MCF 10A (cell line): ENCODE measurements at regions not wholly inside any gene's neighbourhood (a gene's known extent, or its start where the extent isn't known, plus 50 kb on each side); places are given as distances from the start of the nearest gene placed in this dataset.

Source experiments
- BruUV-seq: library from RNA; stranded (reverse); fragments of 400-500 nt; replicated peaks from 2 replicates; lab custom pipeline; 2021; lab: Mats Ljungman, UMichigan
- CTCF ChIA-PET: fragments of 300-600 bp; sonication (Branson Sonifier 250); formaldehyde crosslinking; extraction: SDS; loops from one replicate; lab custom pipeline; 2021; ENCODE audit warnings: antibody characterized with exemption, inconsistent platforms; lab: Yijun Ruan, JAX
- POLR2A ChIA-PET: fragments of 300-600, 350-650 bp; sonication (Branson Sonifier 250); formaldehyde crosslinking; extraction: SDS; loops from one replicate; lab custom pipeline; 2020; ENCODE audit warnings: antibody characterized with exemption, inconsistent platforms; lab: Yijun Ruan, JAX
- DNase-seq: peaks from one replicate; pipeline ENCODE4 v3.0.0-alpha.2; 2018; ENCODE audit not compliant: unreplicated experiment
- H3K27ac Mint-ChIP-seq: one replicate; pipeline ENCODE4 v1.8.0; 2022; ENCODE audit warnings: mild to moderate bottlenecking, low read depth, mixed read lengths; ENCODE audit not compliant: unreplicated experiment
- H3K27me3 Mint-ChIP-seq: one replicate; pipeline ENCODE4 v1.8.0; 2022; ENCODE audit warnings: mixed read lengths; ENCODE audit not compliant: insufficient read depth, unreplicated experiment
- H3K36me3 Mint-ChIP-seq: one replicate; pipeline ENCODE4 v1.8.0; 2022; ENCODE audit warnings: mild to moderate bottlenecking, moderate library complexity, mixed read lengths; ENCODE audit not compliant: insufficient read depth, unreplicated experiment
- H3K4me1 Mint-ChIP-seq: one replicate; pipeline ENCODE4 v1.8.0; 2022; ENCODE audit warnings: mixed read lengths; ENCODE audit not compliant: insufficient read depth, unreplicated experiment
- H3K4me3 Mint-ChIP-seq: one replicate; pipeline ENCODE4 v1.8.0; 2022; ENCODE audit warnings: mild to moderate bottlenecking, moderate library complexity, mixed read lengths; ENCODE audit not compliant: unreplicated experiment
- H3K9me3 Mint-ChIP-seq: one replicate; pipeline ENCODE4 v1.8.0; 2022; ENCODE audit warnings: mixed read lengths; ENCODE audit not compliant: unreplicated experiment
- intact Hi-C: fragments of 100-400 bp; cut with micrococcal nuclease; formaldehyde crosslinking; loops from 2 replicates; pipeline ENCODE4 v1.14.1; 2022
- TF ChIP-seq, protein P1 (sequence below): fragments of 200-600 bp; IDR thresholded peaks from one replicate; pipeline ENCODE4 v1.8.0; 2022; ENCODE audit warnings: antibody characterized with exemption, mild to moderate bottlenecking; ENCODE audit not compliant: unreplicated experiment

DNA sequence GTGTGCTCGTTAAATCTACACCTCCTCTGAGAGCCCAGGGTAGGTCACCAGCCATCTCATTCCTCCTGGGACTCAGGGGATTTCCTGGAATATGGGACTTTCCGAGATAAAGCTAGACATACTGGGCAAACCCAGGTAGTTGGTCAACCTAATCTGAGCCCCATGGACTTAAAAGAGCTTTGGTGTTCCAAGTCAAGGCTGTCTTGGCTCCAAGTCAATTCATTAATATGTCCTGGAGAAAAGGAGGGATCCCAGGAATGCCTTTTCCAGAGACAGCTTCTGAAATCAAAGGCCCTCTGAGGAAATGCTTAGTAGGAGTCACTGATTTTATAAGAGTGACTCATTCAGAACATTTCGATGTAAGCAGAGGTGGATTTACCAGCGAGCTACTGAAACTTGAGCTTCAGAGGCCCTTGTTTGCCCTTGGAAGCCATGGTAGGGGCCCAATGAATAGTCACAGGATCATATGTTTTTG lies 137.3 kb upstream of the UBE2E1 start:
- Mint-ChIP-seq H3K27me3 (no peaks in the 10 kb centered on the region), H3K9me3 (no peaks in the 10 kb centered on the region), H3K27ac (peak overlapping the region; percentile 95), H3K36me3 (peaks cover 4% of the 10 kb centered on the region), H3K4me1 (peaks cover 17% of the 10 kb centered on the region), H3K4me3 (no peak overlapping the region)
- intact Hi-C loops = no loop called here
- TF ChIP-seq, protein P1, sequence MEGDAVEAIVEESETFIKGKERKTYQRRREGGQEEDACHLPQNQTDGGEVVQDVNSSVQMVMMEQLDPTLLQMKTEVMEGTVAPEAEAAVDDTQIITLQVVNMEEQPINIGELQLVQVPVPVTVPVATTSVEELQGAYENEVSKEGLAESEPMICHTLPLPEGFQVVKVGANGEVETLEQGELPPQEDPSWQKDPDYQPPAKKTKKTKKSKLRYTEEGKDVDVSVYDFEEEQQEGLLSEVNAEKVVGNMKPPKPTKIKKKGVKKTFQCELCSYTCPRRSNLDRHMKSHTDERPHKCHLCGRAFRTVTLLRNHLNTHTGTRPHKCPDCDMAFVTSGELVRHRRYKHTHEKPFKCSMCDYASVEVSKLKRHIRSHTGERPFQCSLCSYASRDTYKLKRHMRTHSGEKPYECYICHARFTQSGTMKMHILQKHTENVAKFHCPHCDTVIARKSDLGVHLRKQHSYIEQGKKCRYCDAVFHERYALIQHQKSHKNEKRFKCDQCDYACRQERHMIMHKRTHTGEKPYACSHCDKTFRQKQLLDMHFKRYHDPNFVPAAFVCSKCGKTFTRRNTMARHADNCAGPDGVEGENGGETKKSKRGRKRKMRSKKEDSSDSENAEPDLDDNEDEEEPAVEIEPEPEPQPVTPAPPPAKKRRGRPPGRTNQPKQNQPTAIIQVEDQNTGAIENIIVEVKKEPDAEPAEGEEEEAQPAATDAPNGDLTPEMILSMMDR = no peak
- POLR2A ChIA-PET = interaction anchor here (0.6 to 2.5 kb wide), 8 partner anchors 9 to 1492 kb away, joined by 3 to 10 read pairs (median 5); no protein-coding TSS in a partner anchor
- DNase-seq = peak; percentile 90
- BruUV-seq = no TSS peak
- CTCF ChIA-PET = interaction anchor here (0.6 to 2.0 kb wide), 5 partner anchors 11 to 1553 kb away, joined by 3 to 8 read pairs (median 3); no protein-coding TSS in a partner anchor

DNA sequence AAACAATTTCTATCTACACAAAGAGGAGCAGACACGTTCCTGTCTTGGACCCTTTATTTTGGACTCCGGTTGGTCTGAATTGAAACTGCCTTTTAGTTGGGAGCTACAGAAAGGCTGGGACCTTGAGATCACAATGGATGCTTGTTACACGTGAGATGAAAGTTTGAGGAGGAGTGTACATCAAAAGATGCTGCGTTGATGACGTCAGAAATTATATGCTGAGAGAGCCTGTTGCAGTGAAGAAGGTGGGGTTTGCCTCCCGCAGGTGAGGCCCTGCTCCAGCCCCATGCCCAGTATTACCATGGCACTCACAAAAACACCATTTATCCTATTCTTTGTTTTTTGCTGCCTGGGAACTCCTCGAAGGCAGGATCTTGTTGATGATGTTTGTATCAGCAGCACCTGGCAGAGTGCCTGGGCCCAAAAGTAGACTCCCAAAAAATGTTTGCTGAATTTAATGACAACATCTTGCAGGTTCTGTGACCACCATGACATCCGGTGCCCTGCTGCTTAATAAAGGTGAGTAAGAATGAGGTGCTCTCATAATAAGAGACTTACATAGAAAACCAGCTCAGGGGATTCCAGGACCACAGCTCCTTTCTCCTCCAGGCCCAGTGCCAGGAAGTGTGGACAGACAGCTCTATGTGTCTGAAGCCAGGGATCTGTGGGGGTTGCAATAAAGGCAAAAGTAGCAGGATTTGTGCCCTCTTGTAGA lies 136.1 kb upstream of the UBE2E1 start:
- ChIA-PET CTCF (interaction anchor here (1.1 to 2.0 kb wide), 2 partner anchors 9 to 13 kb away, joined by 5 to 8 read pairs; no protein-coding TSS in a partner anchor), POLR2A (interaction anchor here (0.5 to 2.5 kb wide), 3 partner anchors 13 to 376 kb away, joined by 3 to 10 read pairs (median 4); no protein-coding TSS in a partner anchor)
- Mint-ChIP-seq H3K27me3 (no peaks in the 10 kb centered on the region), H3K4me1 (peaks cover 17% of the 10 kb centered on the region), H3K4me3 (no peak overlapping the region), H3K27ac (no peak overlapping the region), H3K9me3 (no peaks in the 10 kb centered on the region), H3K36me3 (peaks cover 4% of the 10 kb centered on the region)
- no TSS peak for BruUV-seq
- TF ChIP-seq, protein P1 = no peak
- intact Hi-C loops = no loop called here
- peak; percentile 41 for DNase-seq

DNA sequence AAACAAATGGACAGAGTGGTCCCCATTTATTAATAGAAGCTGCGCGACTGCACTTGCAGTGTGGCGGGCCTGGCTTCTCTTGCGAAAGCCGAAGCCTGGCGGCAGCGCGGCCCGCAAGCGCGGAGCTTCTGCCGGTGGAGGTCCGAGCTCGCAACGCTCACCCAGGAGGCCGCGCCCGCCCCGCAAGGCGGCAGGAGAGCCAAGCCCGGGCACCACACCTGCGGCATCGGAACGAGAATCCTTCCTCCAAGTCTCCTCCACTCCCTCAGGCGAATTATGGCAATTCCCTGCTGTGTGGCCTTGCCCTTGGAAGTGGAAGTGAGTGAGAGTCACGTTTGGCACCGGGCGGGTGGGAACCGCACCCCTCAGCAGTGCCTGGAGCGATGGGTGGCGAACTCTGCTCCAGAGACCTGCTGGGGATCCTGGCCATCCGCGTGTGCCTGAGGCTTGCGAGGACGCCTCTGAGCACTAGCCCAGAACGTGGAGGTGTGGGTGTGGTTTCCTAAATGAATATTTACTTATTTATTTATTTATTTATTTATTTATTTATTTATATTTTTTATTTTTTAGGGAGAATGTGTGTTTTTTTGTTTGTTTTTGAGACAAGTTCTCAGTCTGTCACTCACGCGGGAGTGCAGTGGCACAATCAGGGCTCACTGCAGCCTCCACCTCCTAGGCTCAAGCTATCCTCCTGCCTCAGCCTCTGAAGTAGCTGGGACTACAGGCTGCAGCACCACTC lies 133.7 kb upstream of the UBE2E1 start:
- TF ChIP-seq, protein P1 = no peak
- H3K9me3 Mint-ChIP-seq = no peaks in the 10 kb centered on the region
- H3K36me3 Mint-ChIP-seq = peaks cover 4% of the 10 kb centered on the region
- no TSS peak for BruUV-seq
- H3K27ac Mint-ChIP-seq = no peak overlapping the region
- ChIA-PET CTCF (no interaction called here), POLR2A (no interaction called here)
- intact Hi-C loops = no loop called here
- no peak for DNase-seq
- H3K4me1 Mint-ChIP-seq = peaks cover 17% of the 10 kb centered on the region
- H3K4me3 Mint-ChIP-seq = no peak overlapping the region
- H3K27me3 Mint-ChIP-seq = no peaks in the 10 kb centered on the region

DNA sequence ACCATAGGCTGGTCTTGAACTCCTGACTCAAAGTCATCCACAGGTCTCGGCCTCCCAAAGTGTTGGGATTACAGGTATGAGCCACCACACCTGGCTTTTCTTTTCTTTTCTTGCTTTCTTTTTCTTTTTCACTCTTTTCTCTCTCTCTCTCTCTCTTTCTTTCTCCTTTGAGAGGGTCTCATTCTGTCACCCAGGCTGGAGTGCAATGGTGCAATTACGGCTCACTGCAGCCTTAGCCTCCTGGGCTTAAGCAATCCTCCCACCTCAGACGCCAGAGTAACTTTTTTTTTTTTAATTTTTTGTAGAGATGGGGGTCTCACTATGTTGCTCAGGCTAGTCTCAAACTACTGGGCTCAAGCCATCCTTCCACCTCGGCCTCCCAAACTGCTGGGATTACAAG lies 133.1 kb upstream of the UBE2E1 start:
- no peaks in the 10 kb centered on the region for H3K9me3 Mint-ChIP-seq
- intact Hi-C loops = no loop called here
- BruUV-seq = no TSS peak
- no peak overlapping the region for H3K27ac Mint-ChIP-seq
- ChIA-PET CTCF (no interaction called here), POLR2A (no interaction called here)
- peaks cover 17% of the 10 kb centered on the region for H3K4me1 Mint-ChIP-seq
- H3K36me3 Mint-ChIP-seq = peaks cover 4% of the 10 kb centered on the region
- DNase-seq = no peak
- no peaks in the 10 kb centered on the region for H3K27me3 Mint-ChIP-seq
- no peak overlapping the region for H3K4me3 Mint-ChIP-seq
- TF ChIP-seq, protein P1 = no peak
